HG03108 (cell line): ENCODE measurements at regions not wholly inside any gene's neighbourhood (a gene's known extent, or its start where the extent isn't known, plus 50 kb on each side); places are given as distances from the start of the nearest gene placed in this dataset.
"Not testable (repeated sequence)": the region's sequence is repeated elsewhere in the genome, so short reads cannot be mapped to it uniquely, and the experiment has no call there.

Experiments used
- ATAC-seq: cut with Tn5 transposase; IDR thresholded peaks from one replicate; pipeline ENCODE4 v1.9.1; 2021; ENCODE audit warnings: moderate library complexity; ENCODE audit not compliant: unreplicated experiment

GRCh38 chr2:176424746-176425145 is 155.5 kb downstream of the MTX2 start:
- ATAC-seq = no peak

- no peak for ATAC-seq
These were observed 158.3 kb downstream of the MTX2 start for GRCh38 chr2:176427549-176427948.

GRCh38 chr2:176428944-176429469 is 159.8 kb downstream of the MTX2 start:
- ATAC-seq = not testable (repeated sequence)

GRCh38 chr2:176432434-176432833 is 163.2 kb downstream of the MTX2 start:
- no peak for ATAC-seq

- ATAC-seq = no peak
These were observed 166.5 kb downstream of the MTX2 start for GRCh38 chr2:176435729-176436128.

GRCh38 chr2:176443946-176444345 is 174.7 kb downstream of the MTX2 start:
- no peak for ATAC-seq

GRCh38 chr2:176445956-176446355 is 176.7 kb downstream of the MTX2 start:
- ATAC-seq = no peak

GRCh38 chr2:176446718-176447414 is 177.6 kb downstream of the MTX2 start:
- ATAC-seq = no peak

GRCh38 chr2:176447616-176448015 is 178.4 kb downstream of the MTX2 start:
- no peak for ATAC-seq

GRCh38 chr2:176449852-176450251 is 180.6 kb downstream of the MTX2 start:
- ATAC-seq = no peak

GRCh38 chr2:176453784-176454183 is 184.5 kb downstream of the MTX2 start:
- no peak for ATAC-seq

GRCh38 chr2:176454893-176455815 is 185.9 kb downstream of the MTX2 start:
- ATAC-seq = no peak

- ATAC-seq = no peak
These were observed 186.6 kb downstream of the MTX2 start for GRCh38 chr2:176455816-176456291.

- ATAC-seq = no peak
These were observed 188.2 kb downstream of the MTX2 start for GRCh38 chr2:176457481-176457880.

- no peak for ATAC-seq
These were observed 192.0 kb downstream of the MTX2 start for GRCh38 chr2:176461098-176461808.

GRCh38 chr2:176461809-176462670 is 192.8 kb downstream of the MTX2 start:
- ATAC-seq = no peak

GRCh38 chr2:176463546-176463945 is 194.3 kb downstream of the MTX2 start:
- ATAC-seq = no peak

GRCh38 chr2:176464886-176465564 is 195.8 kb downstream of the MTX2 start:
- ATAC-seq = no peak

GRCh38 chr2:176466918-176467452 is 197.7 kb downstream of the MTX2 start:
- no peak for ATAC-seq
